ENCODE measurements at regions not wholly inside any gene's neighbourhood (a gene's known extent, or its start where the extent isn't known, plus 50 kb on each side); places are given as distances from the start of the nearest gene placed in this dataset.
A peak's percentile ranks its signal among the peaks of the same experiment; 100 is the strongest.

DNA sequence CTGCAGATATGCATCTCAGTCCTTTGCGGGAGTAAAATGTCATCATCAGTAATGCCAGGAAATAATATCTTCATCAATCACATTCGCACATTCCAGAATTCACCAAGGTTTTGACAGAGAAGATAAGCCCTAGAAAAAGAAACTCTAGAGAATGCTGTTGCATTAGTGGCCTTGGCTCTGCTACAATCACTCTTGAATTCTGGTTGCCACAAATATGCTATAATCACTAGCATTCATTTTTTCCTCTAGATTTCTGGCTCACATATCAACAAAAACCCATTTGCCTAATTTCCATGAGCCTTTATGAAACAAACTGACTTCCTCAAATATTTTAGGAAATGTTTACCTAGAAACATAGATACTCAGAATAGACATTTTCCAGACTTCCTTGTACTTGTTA is 653.4 kb downstream of the ANXA1 start:
- DNase-seq: no peak

DNA sequence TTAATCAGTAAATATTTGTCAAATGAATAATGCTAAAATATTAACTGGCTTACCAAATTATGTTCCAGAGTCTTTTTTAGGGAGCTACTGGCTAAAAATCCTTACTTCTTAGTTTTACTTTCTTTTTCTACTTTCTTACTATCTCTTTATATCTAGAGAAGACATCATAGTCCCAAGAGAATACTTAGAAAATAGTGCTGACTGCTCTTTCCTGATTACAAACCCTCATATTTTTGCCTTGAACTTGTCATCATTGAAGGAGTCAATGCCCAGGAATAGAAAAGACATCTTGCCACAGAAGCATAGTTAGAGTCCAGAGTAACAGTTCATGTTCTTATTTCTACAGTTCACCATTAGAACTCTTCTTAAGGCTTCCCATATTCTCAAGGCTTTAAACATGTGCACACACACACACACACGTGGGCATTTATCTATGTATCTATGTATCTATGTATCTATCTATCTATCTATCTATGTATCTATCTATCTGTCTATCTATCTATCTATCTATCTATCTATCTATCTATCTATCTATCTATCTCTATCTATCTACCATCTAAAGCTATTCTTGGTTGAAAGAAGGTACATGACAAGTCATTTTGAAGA is 654.3 kb downstream of the ANXA1 start:
- no peak for DNase-seq

DNA sequence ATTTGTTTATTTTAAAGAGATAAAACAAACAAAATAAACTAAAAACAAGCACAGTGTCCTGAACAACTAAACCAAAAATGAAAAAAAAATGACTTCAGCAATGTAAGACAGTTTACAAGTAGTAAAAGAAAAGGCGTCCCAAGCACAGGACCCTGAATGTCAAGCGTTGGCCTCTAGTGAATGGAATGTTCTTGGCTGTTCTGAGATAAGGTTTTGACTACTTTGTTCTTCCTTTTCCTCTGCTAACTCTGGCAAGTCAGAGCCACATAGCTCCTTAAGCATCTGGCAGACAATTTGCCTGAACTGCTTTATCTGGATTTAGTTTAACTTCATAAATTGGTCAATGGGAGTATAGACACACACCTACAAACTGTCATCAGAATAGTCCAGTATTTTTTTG is 655.2 kb downstream of the ANXA1 start:
- DNase-seq: no peak

DNA sequence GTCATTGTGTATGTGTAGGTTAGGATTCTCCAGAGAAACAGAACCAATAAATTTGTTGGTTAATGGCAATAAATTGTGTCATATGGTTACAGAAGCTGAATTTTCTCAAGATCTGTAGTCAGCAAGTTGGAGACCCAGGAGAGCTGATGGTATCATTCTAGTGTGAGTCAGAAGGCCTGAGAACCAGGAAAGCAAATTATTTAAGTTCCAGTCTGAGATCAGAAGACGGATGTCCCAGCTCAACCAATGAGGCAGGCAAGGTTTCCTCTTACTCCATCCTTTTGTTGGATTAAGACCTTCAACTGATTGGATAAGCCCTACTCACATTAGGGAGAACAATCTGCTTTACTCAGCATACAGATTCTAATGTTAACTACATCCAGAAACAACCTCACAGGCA is 656.3 kb downstream of the ANXA1 start:
- no peak for DNase-seq

DNA sequence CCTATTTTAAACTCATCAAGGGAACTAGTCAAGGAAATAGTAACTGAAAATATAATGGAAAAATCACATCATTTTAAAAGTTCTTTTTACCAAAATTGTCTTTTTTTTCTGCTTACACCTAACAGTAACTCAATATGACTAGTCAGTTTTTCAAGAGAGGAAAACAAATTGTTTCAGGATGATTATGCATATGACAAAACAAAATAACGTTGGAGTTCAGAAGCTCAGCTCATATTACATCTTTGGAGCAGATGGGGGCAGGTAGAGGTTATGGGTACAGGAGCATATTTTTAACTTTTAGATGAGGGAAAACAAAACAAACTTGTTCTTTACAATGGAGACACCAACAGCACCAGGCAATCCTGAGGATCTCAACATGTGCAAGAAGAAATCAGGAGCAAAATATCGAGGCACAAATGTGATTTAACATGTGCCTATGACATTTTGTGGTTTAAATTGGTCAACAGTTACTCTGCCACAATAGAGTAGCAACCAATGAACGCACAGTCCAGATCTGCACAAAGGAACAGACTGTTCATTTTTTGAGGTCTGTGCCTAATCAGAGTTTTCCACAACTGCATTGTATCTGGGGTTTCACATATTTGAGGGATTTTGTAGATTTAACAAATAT is 659.0 kb downstream of the ANXA1 start:
- DNase-seq: no peak

DNA sequence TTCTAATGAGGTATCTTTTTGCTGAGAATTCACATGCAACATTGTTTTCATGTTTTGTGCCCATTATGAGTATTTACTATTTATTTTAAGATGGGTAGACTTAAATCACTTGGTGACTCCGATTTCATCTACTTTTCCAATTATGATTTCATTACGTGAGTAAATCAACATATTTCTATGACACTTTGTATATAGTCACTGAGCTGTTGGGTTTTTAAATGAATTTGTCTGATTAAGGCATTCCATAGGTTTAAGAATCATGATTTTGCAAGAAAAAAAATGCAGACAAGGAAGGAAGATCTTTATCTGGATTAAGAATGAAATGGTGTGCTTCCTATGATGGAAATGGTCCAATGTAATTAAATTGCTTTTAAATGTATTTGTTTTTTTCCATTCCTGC is 661.9 kb downstream of the ANXA1 start:
- no peak for DNase-seq

DNA sequence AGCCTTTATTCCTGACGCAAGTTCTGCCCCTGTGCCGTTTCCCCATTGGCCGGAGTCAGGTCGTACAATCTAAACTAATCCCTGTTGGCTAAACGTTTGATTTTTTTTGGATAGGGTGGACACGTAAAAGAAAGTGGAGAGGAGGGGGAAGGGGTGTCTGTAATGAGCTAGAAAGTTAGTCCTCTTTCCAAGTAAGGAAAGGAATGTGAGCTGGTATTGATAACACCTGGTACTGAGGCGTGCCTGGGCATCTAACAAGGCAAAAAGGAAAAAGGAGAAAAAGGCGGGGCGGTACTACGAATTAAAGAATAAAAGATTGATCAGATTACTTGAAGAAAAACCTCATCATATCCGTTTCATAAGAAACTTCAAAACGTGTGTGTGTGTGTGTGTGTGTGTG is 665.2 kb downstream of the ANXA1 start:
- DNase-seq: no peak

DNA sequence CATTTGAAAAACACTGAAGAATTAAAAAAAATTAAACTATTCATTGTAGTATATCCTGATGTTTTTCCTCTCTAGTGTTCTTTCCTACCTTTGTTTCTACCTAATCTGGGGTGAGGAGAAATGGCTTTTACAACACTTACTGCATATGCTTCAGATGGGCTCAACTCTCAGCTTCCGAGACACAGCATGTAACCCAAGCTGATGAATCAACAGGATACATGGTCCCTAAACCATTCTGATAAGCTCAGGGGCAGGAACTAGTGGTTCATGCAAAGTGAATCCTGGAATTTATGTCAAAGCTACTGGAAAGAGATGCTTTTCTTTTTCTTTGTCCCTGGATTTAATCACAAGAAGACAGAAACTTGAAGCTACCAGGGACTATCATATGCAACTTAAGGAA is 672.5 kb upstream of the RORB start:
- no peak for DNase-seq

DNA sequence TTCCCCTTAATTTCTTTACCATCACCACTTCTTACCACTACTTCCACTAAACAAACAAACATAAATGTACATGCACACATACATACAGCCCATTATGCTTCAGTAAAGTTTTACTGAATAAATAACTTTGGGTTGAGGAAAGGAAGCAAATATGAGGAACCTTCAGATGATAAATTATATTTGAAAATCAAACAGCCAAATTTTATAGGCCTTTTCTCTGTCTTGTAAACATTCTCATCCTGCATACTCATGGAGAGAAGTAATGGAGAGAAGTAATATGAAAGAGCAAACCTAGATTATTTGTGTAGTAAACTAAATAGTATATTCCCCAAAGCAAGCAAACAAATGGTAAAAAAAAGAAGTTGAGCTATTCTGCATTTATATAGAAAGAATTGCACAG is 658.3 kb upstream of the RORB start:
- DNase-seq: no peak

DNA sequence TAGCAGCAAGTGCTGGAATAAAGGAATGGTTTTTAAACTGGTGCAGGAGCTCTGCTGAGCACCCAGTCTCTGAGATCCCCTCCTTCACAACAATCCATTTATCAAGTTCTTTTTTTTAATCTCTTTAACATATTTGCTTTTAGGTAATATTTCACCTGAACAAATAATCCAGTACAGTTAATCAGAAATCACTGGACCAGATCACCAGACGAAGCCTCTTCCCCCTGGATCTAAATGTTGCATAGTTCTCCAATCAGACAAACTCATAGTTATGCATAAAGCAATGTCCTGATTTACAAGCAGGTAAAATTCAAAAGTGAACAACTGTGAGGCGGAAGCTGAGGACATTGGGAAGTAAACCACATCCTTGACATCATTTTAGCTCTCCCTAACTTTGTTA is 657.7 kb upstream of the RORB start:
- no peak for DNase-seq

DNA sequence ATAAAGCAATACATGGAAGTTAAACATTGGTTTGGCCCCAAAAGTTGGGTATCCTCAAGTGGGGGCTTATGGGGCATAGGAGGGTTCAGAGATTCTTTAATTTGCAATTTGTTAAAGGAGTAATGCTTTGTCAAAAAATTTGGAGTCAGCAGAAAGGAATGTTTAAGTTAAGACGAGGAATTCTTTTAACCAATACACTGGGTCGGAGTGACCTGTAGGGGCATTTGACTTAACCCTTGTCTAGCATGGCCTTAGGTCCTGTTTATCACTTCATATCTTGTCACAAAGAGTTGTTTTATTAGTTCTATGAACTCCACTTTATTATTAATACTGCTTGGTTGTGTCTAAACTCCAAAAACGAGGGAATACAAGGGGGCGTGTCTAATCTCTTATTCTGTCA is 656.1 kb upstream of the RORB start:
- no peak for DNase-seq

DNA sequence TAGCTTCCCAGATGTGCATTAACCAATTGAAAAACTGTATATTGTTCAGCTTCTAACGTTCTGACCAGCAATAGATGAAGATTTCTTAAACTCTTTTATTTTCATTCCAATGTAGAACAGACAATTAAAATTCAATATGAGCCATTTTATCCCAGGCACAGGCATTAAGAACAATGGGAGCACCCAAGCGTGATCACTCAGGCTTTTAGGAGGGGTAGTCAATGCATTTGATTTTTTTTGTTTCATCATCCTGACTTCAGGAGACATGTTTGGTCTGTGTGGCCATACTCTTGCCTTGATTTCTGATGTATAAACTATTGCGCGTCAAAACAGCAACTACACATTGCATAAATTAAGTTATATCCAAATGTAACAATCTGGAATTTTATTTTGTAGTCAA is 653.0 kb upstream of the RORB start:
- no peak for DNase-seq

DNA sequence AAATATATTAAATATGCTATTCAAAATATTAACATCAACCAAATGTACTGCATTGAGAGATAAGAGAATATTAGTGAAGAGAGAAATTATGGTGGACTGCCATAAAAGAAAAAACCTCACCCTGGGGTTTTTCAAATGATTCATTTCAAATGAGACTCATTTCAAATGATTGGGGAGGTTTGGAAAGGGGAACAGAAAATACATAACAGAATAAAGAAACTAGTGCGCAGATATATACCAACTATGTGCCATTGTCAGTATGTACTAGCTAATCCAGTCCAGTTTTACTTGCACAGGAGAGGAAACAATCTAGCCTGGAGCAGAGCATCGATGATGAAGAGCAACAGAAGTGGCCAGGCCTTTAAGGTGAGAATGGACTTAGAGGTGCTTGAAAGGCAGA is 651.6 kb upstream of the RORB start:
- DNase-seq: no peak

DNA sequence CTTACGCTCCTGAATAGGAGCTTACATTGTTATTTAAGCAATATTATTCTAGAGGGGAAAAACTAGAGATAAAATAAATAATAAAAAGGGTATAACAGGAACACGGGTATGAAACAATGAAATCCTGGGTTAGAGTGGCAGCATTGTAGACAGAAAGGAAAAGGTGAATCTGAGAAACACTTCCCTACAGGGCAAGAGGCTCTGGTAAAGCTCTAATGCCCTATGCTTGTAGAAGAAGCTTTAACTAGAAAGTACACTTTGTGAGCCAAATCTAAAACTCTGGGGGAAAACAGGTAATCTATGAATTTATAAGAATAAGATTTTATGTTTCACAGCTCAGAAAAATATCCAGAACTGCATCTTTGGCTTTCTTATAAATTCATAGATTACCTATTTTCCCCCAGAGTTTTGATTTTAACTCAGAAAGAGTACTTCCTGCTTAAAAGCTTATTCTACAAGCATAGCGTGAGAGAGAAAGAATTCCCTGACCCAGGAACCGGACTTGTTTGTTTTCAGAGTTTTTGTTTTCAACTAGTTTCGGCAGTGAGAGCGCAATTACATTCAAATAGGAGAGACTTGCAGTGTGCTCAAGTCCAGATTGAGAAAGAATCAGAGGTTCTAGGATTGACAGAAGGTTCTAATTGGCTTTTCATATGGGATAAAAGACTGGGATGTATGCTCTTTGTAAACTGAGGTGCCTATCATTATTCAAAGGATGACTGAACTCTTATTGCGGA is 651.0 kb upstream of the RORB start:
- DNase-seq: no peak

DNA sequence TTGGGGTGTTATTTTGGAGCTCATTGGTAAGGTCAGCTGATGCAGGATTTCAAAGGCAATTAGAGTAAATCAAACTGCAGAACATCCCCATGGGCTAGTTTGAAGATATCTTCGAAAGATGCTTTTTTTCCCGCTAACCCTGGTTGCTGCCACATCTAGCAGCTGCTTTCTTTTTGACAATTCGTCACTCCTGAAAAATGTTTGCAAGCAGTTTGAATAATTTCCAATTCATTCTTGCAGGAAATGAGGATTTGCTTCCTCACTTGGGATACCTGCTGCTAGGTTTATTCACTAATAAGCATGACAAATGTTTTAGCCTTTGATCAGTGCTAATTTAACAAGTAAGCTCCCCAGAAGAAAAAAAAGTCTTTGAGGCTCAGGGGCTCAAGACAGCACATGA is 649.6 kb upstream of the RORB start:
- DNase-seq: no peak

DNA sequence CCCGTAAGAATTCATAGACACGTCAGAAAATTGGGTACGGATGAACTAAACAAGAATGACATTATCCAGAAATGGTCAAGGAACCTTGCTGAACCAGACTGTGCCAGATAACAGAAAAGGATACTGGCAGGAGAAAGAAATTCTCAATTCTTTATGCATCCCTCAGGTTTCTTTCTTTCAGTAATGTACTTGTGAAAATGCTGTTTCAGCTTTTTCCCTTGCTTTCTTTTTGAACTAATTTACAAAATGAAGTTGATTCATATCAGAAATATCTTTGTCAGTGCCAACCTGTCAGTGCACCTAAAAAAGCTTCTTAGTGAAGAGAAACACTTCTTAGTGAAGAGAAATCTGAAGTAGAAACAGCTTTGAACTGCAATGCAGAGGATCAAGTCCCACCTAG is 643.6 kb upstream of the RORB start:
- DNase-seq: no peak

DNA sequence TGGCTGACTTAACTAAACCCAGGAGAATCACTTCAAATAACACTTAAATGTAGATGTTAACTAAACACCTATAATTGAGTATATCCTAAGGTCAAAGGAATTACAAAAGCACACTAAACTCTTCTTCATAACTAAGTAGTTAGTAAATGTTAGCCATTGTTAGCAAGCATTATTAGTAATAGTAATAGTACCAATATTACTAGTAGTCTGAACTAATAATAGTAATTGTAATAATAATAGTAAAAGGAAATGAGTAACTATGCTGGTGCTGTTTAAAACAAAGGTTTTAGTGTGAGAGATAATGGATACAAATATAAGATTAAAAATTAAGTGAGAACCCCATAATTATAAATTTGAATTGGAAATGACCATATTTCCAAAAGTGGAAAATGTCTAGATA is 641.9 kb upstream of the RORB start:
- no peak for DNase-seq

DNA sequence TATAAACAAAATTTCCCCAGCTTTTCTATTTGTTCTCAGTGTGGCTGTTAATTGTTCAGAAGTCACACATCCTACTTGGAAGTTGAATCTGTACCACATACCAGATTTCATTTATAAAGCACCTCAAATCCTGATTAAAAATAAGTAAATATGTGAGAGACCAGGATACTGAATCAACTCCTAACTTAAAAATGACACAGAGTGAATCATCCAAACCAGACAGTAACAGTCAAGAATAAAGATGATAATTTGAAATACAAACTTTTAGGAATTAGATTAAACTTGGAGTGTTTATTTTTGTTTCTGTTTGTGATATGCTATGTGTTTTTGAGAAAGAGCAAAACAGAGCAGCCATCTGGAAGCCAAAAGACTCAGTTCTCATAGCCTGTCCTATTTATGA is 633.2 kb upstream of the RORB start:
- DNase-seq: no peak

DNA sequence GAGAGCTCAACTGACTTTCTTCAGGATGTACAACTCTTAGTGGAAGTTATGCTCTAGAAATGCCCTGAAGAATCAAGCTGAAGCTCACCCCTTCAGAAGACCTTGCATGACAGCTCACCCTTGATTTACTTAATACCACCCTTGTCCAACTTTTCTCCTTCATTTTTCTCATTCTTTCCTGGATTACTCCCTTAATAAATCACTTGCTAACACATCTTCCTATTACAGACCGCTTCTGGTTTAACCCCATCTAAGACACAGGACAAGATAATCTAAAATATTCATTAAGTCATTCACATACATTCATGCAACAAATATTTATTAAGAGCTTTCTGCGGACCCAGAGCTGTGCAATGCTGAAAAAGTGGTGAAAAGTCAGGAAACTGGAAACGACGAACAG is 630.7 kb upstream of the RORB start:
- DNase-seq: no peak

DNA sequence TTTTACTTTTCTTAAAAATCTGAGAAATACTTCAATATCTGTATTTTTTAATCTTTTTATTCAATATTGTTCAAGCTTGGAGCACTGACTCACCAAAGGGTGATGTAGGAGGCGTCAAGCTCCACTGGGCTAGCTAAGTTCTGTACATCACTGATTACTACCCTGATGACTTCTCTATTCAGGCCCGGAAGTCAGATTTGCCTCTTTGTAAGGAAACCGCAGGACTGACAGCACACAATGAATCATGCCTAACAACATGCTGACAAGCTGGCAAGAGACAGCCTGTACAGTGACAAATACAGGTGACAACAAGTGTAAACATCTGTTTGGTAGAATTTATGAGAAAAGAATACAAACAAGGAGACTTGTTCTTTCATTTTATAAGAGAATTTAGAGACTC is 627.9 kb upstream of the RORB start:
- peak; percentile 7 for DNase-seq

DNA sequence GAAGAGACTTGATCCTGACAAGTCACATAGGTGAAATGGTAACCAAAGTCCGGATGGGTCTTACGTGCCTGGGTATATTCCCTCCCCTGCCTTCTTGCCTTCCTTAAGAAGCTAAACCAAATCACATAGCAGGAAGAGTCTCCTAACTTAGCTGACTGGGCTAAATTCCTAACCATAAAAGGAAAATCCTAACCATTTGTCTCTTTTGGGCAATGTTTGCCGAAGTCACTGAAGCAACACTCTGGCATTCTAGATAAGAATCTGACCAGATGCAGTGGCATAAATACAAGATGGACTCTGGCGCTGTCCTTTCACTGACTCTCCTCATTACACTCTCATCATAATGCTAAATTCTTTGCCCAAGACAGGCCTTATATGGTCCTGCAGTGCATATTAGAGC is 625.5 kb upstream of the RORB start:
- no peak for DNase-seq

DNA sequence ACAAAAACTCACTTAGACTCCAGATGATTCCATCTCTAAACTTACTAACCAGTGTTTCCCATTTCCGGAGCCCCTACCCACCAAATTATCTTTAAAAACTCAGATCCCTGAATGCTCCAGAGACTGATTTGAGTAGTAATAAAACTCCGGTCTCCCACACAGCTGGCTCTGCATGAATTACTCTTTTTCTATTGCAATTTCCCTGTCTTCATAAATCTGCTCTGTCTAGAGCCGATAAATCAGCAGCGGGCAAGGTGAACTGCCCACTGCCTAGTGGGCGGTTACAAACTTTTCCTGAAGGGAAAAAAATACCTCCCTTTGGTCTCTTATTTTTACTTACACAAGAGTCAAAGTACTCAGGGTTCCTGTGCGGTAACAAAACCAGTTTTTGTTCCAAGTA is 624.4 kb upstream of the RORB start:
- DNase-seq: no peak

DNA sequence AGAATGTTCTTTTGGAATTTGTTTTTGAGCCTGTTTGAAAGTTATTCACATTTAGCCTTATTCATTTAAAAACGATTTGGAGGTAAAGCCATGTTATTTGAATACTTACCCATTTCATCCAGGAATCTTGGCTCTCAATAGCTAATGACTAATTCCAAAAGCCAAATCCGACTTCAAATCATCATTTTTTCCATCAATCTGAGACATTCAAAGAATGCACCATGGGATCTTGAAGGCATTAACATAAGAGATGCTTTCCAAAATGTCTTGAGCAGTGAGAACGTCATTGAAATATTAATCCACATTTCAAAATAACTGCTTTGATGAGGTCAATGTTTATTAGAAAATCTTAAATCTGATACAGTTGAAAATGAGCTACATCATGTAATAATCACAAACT is 617.0 kb upstream of the RORB start:
- no peak for DNase-seq

DNA sequence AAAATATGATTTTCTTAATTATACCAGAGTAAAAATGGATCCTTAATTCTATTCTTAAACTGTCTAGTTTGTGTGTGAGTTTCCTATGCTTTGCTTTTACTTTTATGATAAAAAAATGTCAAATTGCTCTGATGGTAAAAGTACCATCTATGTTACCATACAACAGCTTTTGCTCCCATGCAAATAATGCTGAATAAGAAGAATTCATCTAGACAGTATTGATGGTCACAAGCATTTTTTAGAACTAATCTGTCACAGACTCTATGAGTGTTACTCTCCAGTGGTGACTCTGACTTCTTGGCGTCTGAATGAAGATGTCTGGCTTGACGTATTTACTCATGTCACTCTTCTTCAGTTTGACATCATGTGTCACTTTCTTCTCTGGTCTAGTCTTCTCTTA is 608.1 kb upstream of the RORB start:
- no peak for DNase-seq
